ENCODE measurements at regions not wholly inside any gene's neighbourhood (a gene's known extent, or its start where the extent isn't known, plus 50 kb on each side); places are given as distances from the start of the nearest gene placed in this dataset.

DNA sequence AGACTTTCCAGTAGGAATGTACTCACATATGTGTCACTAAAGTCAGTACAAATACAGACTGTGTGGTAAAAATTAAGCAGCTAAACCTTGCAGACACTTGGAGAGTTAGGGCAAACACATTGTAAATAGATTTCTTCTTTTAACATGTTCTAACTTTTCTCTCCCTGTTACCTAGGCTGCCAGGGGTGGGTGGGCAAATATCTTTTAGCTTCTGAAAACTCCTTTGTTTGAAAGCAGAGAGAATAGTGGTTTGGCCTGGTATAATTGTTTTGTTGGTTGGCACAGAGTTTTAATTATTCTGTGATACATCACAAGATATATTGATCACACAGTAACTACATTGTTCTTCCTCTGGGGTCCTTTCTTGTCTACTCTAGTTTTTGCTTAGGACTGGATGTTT lies 289.8 kb upstream of the DACH1 start:
- H3K27me3 ChIP-seq: no peaks in the 10 kb centered on the region
- TF ChIP-seq, protein P1, sequence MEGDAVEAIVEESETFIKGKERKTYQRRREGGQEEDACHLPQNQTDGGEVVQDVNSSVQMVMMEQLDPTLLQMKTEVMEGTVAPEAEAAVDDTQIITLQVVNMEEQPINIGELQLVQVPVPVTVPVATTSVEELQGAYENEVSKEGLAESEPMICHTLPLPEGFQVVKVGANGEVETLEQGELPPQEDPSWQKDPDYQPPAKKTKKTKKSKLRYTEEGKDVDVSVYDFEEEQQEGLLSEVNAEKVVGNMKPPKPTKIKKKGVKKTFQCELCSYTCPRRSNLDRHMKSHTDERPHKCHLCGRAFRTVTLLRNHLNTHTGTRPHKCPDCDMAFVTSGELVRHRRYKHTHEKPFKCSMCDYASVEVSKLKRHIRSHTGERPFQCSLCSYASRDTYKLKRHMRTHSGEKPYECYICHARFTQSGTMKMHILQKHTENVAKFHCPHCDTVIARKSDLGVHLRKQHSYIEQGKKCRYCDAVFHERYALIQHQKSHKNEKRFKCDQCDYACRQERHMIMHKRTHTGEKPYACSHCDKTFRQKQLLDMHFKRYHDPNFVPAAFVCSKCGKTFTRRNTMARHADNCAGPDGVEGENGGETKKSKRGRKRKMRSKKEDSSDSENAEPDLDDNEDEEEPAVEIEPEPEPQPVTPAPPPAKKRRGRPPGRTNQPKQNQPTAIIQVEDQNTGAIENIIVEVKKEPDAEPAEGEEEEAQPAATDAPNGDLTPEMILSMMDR (IDR thresholded peaks at IDR 0.05): no peak
- TF ChIP-seq POLR2A (IDR thresholded peaks at IDR 0.05): no peak
- no peak overlapping the region for H3K27ac ChIP-seq
- no peaks in the 10 kb centered on the region for H3K36me3 ChIP-seq
- no peak for DNase-seq
- H3K9me3 ChIP-seq: no peaks in the 10 kb centered on the region
- intact Hi-C loops (cut with DNase I): no loop called here
- no peaks in the 10 kb centered on the region for H3K4me1 ChIP-seq
- no peak overlapping the region for H3K4me3 ChIP-seq

DNA sequence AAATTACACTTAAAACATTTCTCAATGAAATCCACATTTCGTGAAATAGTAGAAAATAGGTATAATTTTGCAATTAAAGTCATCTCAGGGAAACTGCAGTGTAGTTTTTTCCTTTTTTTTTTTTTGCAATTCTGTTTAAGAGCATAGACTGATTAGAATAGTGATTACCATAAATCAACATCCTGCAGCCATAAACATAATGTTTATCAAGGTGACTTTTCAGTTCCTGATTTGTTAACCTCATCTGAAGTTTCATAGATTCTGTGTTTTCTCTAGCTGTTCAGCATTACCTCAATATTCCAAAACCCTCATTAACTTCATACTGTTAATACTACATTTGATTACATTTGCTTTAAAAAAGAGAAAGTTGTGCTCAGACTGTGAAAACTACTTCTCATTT lies 286.3 kb upstream of the DACH1 start:
- H3K27ac ChIP-seq: no peak overlapping the region
- no peaks in the 10 kb centered on the region for H3K4me1 ChIP-seq
- intact Hi-C loops (cut with DNase I): no loop called here
- no peaks in the 10 kb centered on the region for H3K27me3 ChIP-seq
- H3K9me3 ChIP-seq: no peaks in the 10 kb centered on the region
- H3K36me3 ChIP-seq: no peaks in the 10 kb centered on the region
- TF ChIP-seq POLR2A (IDR thresholded peaks at IDR 0.05): no peak
- TF ChIP-seq, protein P1 (IDR thresholded peaks at IDR 0.05): no peak
- H3K4me3 ChIP-seq: no peak overlapping the region
- no peak for DNase-seq
- WGBS, 2 donors: 83 to 93% methylated on average over 1 of the region's 1 CpG

GRCh38 chr13:72151241-72151640 lies 284.2 kb upstream of the DACH1 start:
- DNase-seq: no peak
- no peak overlapping the region for H3K4me3 ChIP-seq
- no peak overlapping the region for H3K27ac ChIP-seq
- intact Hi-C loops (cut with DNase I): no loop called here
- no peaks in the 10 kb centered on the region for H3K27me3 ChIP-seq
- no peaks in the 10 kb centered on the region for H3K4me1 ChIP-seq
- no peaks in the 10 kb centered on the region for H3K9me3 ChIP-seq
- no peak for TF ChIP-seq POLR2A (IDR thresholded peaks at IDR 0.05)
- TF ChIP-seq, protein P1 (IDR thresholded peaks at IDR 0.05): no peak
- H3K36me3 ChIP-seq: no peaks in the 10 kb centered on the region
- WGBS, 2 donors: 21 to 32% methylated on average over 2 of the region's 2 CpGs

DNA sequence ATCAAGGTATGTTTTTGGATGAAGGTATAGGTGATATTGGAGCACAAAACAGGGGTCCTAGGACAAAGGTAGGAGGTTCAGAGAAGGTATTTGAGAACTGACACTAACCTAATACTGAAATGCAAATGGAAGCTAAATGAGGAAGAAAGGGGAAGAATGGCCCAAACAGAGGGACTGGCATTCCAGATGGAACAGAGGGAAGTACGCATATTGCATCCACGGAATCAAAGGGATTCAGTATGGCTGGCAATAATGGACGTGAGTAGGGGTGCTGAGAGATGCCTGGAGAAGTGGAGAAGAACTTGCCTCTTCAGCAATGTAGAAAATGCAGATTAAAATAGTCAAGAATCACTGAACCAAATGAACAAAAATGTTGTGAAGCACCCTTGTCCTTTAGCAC lies 283.5 kb upstream of the DACH1 start:
- WGBS, 2 donors: 74 to 83% methylated on average over 3 of the region's 3 CpGs
- Histone ChIP-seq H3K4me3 (no peak overlapping the region), H3K36me3 (no peaks in the 10 kb centered on the region), H3K27me3 (no peaks in the 10 kb centered on the region), H3K9me3 (no peaks in the 10 kb centered on the region), H3K27ac (no peak overlapping the region), H3K4me1 (no peaks in the 10 kb centered on the region)
- intact Hi-C loops (cut with DNase I): no loop called here
- DNase-seq: no peak
- no peak for TF ChIP-seq POLR2A (IDR thresholded peaks at IDR 0.05)
- TF ChIP-seq, protein P1 (IDR thresholded peaks at IDR 0.05): no peak

GRCh38 chr13:72149701-72150100 lies 282.7 kb upstream of the DACH1 start:
- Histone ChIP-seq H3K4me1 (no peaks in the 10 kb centered on the region), H3K4me3 (no peak overlapping the region), H3K27ac (no peak overlapping the region), H3K36me3 (no peaks in the 10 kb centered on the region), H3K27me3 (no peaks in the 10 kb centered on the region), H3K9me3 (no peaks in the 10 kb centered on the region)
- no peak for TF ChIP-seq POLR2A (IDR thresholded peaks at IDR 0.05)
- TF ChIP-seq, protein P1 (IDR thresholded peaks at IDR 0.05): no peak
- no peak for DNase-seq
- intact Hi-C loops (cut with DNase I): no loop called here

Measured in esophagus squamous epithelium (tissue), 5 donors.